ENCODE measurements at regions not wholly inside any gene's neighbourhood (a gene's known extent, or its start where the extent isn't known, plus 50 kb on each side); places are given as distances from the start of the nearest gene placed in this dataset.
"Not testable (repeated sequence)": the region's sequence is repeated elsewhere in the genome, so short reads cannot be mapped to it uniquely, and the experiment has no call there.

DNA sequence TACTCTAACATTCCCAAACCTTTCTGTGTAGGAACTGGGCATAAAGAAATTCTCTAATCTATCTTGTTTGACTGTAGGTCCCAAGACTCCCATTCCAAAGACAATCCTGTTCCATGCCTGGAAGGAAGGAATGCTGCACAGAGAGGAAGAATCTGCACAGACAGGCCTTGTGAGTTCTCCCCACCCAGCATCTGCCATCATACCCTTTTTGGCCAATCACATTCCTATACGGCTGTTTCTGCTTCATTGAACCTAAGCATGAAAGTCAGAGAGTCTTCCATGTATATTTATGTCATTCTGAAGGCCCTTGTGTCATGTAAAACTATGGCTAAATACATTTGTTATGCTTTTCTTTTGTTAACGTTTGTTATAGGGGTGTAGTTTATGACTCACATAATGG is 667.7 kb upstream of the IGFBP7 start:
- Mint-ChIP-seq H3K27me3 (ENCODE audit: low read depth) (no peaks in the 10 kb centered on the region), H3K36me3 (ENCODE audit: low read depth) (no peaks in the 10 kb centered on the region), H3K27ac (no peak overlapping the region), H3K4me3 (no peak overlapping the region), H3K4me1 (ENCODE audit: low read depth) (no peaks in the 10 kb centered on the region), H3K9me3 (peaks cover 18% of the 10 kb centered on the region)
- DNase-seq (ENCODE audit: low spot score): no peak

DNA sequence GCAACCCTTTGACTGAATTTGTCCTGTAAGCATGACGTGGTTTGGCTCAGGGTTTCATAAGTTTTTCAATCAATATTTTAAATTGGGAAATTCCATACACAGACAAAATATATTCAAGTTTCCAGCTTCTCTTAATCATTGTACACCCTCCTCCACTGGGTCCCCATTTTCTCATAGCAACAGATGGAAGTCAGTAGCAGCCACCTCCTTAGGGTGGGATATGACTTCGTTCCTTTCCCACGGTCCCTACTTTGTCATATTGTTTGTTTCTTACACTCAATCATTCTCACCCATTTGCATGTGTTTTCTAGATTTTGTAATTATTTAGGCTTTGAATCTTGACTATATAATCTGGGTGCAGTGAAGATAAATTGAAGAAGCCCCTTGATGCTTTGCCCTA is 664.5 kb upstream of the IGFBP7 start:
- Mint-ChIP-seq H3K4me1 (ENCODE audit: low read depth) (no peaks in the 10 kb centered on the region), H3K27ac (no peak overlapping the region), H3K27me3 (ENCODE audit: low read depth) (no peaks in the 10 kb centered on the region), H3K36me3 (ENCODE audit: low read depth) (no peaks in the 10 kb centered on the region), H3K4me3 (no peak overlapping the region), H3K9me3 (peaks cover 28% of the 10 kb centered on the region)
- no peak for DNase-seq (ENCODE audit: low spot score)

DNA sequence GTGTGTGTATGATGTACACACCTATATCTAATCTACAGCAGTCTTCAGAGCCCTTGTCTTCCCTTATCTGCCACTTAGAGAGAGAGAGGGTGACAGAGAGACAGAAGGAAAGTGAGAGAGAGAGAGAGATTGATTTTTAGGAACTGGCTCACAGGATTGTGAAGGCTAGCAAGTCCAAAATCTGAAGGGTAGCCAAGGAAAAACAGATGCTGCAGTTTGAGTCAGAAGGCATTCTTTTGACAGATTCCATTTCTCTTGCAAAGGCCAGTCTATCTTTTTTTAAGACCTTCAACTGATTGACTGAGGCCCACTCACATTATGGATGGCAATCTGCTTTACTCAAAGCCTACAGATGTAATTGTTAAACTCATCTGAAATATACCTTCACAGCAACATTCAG is 664.0 kb upstream of the IGFBP7 start:
- no peaks in the 10 kb centered on the region for H3K36me3 Mint-ChIP-seq (ENCODE audit: low read depth)
- no peaks in the 10 kb centered on the region for H3K27me3 Mint-ChIP-seq (ENCODE audit: low read depth)
- no peak overlapping the region for H3K4me3 Mint-ChIP-seq
- peaks cover 28% of the 10 kb centered on the region for H3K9me3 Mint-ChIP-seq
- H3K27ac Mint-ChIP-seq: no peak overlapping the region
- H3K4me1 Mint-ChIP-seq (ENCODE audit: low read depth): no peaks in the 10 kb centered on the region
- no peak for DNase-seq (ENCODE audit: low spot score)

DNA sequence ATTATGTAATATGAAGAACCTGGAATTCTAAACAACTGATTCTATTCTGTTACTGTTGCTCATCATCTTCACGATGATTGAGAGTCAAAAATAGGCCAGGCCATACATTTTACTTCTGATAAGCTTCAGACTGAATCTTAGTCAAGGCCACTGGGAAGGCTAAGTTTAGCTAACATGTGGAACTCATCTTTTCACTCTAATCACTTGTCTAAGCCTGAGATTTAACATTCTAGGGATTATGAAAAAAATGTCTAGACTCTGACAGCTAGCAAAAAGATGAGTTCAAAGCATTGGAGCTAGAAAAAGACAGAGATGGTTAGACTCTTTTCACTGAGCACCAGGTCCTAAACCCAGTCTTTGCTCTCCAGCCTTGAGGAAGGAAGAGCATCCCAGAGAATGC is 656.2 kb upstream of the IGFBP7 start:
- no peak for DNase-seq (ENCODE audit: low spot score)
- Mint-ChIP-seq H3K27ac (no peak overlapping the region), H3K27me3 (ENCODE audit: low read depth) (no peaks in the 10 kb centered on the region), H3K9me3 (peaks cover 17% of the 10 kb centered on the region), H3K4me3 (no peak overlapping the region), H3K36me3 (ENCODE audit: low read depth) (no peaks in the 10 kb centered on the region), H3K4me1 (ENCODE audit: low read depth) (no peaks in the 10 kb centered on the region)

DNA sequence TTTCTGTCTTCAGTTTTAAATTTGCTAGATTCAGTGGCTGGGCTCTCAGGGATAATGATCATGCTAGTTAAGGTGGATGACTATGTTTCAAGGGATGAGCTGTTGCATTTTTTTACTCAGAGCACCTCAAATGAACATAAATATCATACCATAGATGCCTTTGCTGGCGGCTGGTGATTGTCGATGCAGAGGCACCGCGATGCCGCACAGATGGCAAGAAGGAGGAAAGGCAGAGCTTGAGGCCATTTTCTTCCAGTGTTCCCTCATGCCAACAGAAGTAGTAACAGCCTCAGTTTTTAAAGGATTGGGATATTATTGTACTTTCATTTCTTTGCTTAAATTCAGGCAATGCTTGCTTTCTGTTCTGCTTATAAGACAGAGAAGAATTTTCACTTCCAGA is 654.7 kb upstream of the IGFBP7 start:
- Mint-ChIP-seq H3K36me3 (ENCODE audit: low read depth) (no peaks in the 10 kb centered on the region), H3K4me1 (ENCODE audit: low read depth) (no peaks in the 10 kb centered on the region), H3K4me3 (no peak overlapping the region), H3K27ac (no peak overlapping the region), H3K27me3 (ENCODE audit: low read depth) (no peaks in the 10 kb centered on the region), H3K9me3 (peaks cover 18% of the 10 kb centered on the region)
- DNase-seq (ENCODE audit: low spot score): no peak

DNA sequence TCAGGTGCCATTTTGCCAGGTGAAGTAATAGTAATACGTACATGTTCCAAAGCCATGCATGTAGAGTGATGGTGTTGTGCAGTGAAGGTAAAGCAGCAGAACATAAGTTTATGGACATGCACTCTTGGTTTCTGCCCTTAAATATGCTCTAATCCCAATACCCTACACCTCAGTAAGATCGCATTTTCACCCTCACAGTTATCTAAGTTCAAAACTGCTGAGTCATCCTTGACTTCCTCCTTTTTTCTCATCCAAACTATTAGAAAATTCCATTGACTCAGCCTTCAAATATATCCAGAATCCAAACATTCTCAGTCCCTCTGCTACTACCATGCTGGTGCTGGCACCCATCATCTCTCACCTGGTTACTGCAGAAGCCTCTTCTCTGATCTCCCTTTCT is 652.9 kb upstream of the IGFBP7 start:
- no peak overlapping the region for H3K27ac Mint-ChIP-seq
- H3K4me3 Mint-ChIP-seq: no peak overlapping the region
- H3K36me3 Mint-ChIP-seq (ENCODE audit: low read depth): no peaks in the 10 kb centered on the region
- H3K9me3 Mint-ChIP-seq: peaks cover 12% of the 10 kb centered on the region
- no peaks in the 10 kb centered on the region for H3K27me3 Mint-ChIP-seq (ENCODE audit: low read depth)
- no peaks in the 10 kb centered on the region for H3K4me1 Mint-ChIP-seq (ENCODE audit: low read depth)
- no peak for DNase-seq (ENCODE audit: low spot score)

DNA sequence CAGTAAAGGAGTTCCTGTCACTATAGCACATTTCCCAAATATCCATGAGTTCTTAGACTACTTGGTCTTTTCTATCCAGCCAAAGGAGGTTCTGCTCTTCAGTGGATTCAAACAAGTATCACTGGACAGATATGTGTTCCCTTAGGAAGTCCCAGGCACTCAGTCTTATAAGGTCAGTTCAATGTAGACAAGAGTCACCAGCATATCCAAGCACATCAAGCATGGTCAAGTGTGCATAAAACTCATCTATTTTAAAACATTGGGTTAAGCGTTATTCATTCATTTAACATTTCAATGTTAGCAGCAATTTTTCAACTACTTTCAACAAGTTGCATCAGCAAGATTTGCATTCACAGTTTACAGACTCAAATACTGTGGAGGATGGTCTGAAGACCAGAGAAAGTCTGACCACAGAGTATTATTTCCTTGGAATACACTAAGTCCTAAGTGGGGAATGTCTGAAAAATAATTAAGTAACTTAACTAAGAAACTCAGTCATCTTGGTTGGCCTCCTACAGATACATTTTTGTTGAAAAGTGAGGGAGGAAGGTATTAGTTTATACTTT is 630.5 kb upstream of the IGFBP7 start:
- H3K9me3 Mint-ChIP-seq: peaks cover 4% of the 10 kb centered on the region
- H3K4me3 Mint-ChIP-seq: no peak overlapping the region
- no peaks in the 10 kb centered on the region for H3K36me3 Mint-ChIP-seq (ENCODE audit: low read depth)
- no peaks in the 10 kb centered on the region for H3K4me1 Mint-ChIP-seq (ENCODE audit: low read depth)
- no peaks in the 10 kb centered on the region for H3K27me3 Mint-ChIP-seq (ENCODE audit: low read depth)
- no peak for DNase-seq (ENCODE audit: low spot score)
- no peak overlapping the region for H3K27ac Mint-ChIP-seq

DNA sequence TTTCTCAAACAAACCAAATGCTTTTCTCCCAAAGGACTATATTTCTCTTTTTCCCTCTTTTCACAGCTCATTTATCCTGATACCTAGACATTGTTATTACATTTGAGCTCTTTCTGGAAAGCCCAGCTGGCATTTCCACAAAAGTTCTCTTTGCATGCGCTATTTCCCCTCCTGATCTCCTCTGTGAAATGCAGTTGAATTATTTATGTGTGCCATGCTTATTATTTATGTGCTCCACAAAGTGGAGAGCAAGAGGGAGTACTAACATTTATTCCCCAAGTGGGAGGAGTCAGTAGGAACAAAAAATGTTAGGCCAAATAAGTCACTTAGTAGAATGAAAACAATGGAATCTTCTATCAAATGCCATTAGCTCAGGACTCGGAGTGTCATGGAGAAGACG is 626.6 kb upstream of the IGFBP7 start:
- DNase-seq (ENCODE audit: low spot score): no peak
- Mint-ChIP-seq H3K9me3 (no peaks in the 10 kb centered on the region), H3K27me3 (ENCODE audit: low read depth) (no peaks in the 10 kb centered on the region), H3K36me3 (ENCODE audit: low read depth) (no peaks in the 10 kb centered on the region), H3K27ac (no peak overlapping the region), H3K4me1 (ENCODE audit: low read depth) (no peaks in the 10 kb centered on the region), H3K4me3 (no peak overlapping the region)

DNA sequence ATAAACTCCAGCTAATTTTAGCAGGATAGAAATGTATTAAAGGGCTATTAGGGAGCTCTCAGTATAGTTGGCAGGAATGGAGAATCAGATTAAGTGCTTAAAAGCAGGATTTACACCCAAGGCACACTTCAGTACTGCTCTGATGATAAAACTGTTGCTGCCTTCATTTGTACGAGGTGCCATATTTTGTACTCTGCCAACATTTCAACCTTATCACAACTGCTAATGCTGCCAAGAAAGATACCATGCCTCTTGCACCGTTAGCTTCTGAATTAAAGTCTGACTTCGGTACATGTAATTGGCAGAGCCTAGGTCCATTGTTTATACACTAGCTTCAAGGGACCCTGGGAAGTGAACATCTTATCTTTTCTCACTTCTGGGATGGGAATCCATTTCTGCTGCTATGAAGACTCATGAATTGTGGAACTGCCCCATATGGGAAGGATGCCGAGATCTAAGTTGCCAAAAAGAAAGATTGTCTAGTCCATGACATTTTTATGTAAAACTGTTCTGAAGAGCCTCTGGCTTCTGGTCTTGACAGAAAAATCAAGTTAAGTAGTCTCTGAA is 624.0 kb upstream of the IGFBP7 start:
- no peaks in the 10 kb centered on the region for H3K4me1 Mint-ChIP-seq (ENCODE audit: low read depth)
- no peak for DNase-seq (ENCODE audit: low spot score)

DNA sequence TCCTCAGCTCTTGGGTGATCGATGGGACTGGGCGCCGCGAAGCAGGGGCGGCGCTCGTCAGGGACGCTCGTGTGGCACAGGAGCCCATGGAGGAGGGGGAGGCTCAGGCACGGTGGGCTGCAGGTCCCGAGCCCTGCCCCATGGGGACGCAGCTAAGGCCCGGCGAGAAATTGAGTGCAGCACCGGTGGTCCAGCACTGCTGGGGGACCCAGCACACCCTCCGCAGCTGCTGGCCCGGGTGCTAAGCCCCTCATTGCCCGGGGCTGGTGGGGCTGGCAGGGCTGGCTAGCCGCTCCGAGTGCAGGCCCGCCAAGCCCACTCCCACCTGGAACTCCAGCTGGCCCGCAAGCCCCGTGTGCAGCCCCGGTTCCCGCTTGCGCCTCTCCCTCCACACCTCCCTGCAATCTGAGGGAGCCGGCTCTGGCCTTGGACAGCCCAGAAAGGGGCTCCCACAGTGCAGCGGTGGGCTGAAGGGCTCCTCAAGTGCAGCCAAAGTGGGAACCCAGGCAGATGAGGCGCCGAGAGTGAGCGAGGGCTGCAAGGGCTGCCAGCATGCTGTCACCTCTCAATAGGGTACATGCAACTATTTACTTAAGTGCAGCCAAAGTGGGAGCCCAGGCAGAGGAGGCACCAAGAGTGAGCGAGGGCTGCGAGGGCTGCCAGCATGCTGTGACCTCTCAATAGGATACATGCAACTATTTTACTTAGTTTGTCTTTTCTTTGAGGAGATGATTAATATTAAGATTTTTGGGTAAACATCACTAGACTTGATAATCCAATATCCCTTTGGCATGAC is 619.8 kb upstream of the IGFBP7 start:
- not testable (repeated sequence) for H3K4me1 Mint-ChIP-seq (ENCODE audit: low read depth); H3K4me3 Mint-ChIP-seq; H3K36me3 Mint-ChIP-seq (ENCODE audit: low read depth); DNase-seq (ENCODE audit: low spot score); H3K27ac Mint-ChIP-seq; H3K9me3 Mint-ChIP-seq; H3K27me3 Mint-ChIP-seq (ENCODE audit: low read depth)

More for the DNA sequence above, 624.0 kb upstream of the IGFBP7 start:
- H3K9me3 Mint-ChIP-seq: peaks cover 6% of the 10 kb centered on the region
- H3K27me3 Mint-ChIP-seq (ENCODE audit: low read depth): no peaks in the 10 kb centered on the region
- no peaks in the 10 kb centered on the region for H3K36me3 Mint-ChIP-seq (ENCODE audit: low read depth)
- H3K27ac Mint-ChIP-seq: no peak overlapping the region
- H3K4me3 Mint-ChIP-seq: no peak overlapping the region

DNA sequence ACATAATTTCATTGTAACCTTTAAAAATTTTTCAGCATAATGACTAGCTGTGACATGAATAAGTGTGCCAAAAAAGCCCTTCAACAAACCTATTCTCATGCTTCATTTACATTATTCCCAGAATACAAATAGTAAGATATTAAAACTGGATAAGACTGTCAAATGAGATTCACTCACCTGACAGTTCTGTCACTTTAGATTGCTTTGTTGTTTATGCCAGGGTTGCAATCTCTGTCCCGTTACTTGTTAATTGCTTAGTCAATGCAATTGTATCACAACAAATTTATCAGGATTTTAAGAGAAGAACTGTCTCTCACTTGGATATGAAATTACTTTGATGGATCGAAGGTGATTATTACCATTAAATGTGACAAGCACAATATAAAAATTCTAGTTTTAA is 616.0 kb upstream of the IGFBP7 start:
- Mint-ChIP-seq H3K36me3 (ENCODE audit: low read depth) (no peaks in the 10 kb centered on the region), H3K9me3 (peaks cover 8% of the 10 kb centered on the region), H3K4me3 (no peak overlapping the region), H3K27me3 (ENCODE audit: low read depth) (no peaks in the 10 kb centered on the region), H3K4me1 (ENCODE audit: low read depth) (no peaks in the 10 kb centered on the region), H3K27ac (no peak overlapping the region)
- DNase-seq (ENCODE audit: low spot score): no peak

DNA sequence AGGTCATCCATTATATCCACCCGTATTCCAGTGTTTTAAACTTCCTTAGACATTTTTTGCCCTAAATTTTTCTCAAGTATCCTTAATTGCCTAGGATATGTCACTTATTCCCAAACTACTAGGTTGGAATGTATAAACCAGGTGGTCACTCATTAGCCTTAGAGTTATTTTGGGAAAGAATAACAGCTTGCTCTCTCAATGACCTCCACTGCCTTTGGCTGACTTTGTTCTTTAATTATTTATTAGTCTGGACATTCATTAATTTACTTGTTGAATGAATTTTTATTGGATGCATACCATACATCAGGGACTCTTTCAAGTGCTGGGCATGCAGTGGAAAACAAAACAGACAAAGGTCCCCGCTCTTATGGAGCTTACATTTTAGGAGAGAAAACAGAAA is 609.3 kb upstream of the IGFBP7 start:
- no peak overlapping the region for H3K4me3 Mint-ChIP-seq
- H3K4me1 Mint-ChIP-seq (ENCODE audit: low read depth): no peaks in the 10 kb centered on the region
- H3K36me3 Mint-ChIP-seq (ENCODE audit: low read depth): no peaks in the 10 kb centered on the region
- H3K27me3 Mint-ChIP-seq (ENCODE audit: low read depth): no peaks in the 10 kb centered on the region
- peaks cover 17% of the 10 kb centered on the region for H3K9me3 Mint-ChIP-seq
- H3K27ac Mint-ChIP-seq: no peak overlapping the region
- DNase-seq (ENCODE audit: low spot score): no peak

DNA sequence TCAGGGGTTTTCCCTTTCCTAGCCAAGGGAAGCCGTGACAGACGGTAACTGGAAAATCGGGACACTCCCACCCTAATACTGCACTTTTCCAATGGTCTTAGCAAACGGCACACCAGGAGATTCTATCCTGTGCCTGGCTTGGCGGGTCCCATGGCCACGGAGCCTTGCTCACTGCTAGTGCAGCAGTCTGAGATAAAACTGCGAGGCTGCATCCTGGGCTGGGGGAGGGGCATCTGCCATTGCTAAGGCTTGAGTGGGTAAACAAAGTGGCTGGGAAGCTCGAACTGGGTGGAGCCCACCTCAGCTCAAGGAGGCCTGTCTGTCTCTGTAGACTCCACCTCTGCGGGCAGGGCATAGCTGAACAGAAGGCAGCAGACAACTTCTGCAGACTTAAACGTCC is 604.1 kb upstream of the IGFBP7 start:
- not testable (repeated sequence) for H3K27me3 Mint-ChIP-seq (ENCODE audit: low read depth); H3K27ac Mint-ChIP-seq; H3K9me3 Mint-ChIP-seq; H3K4me1 Mint-ChIP-seq (ENCODE audit: low read depth); DNase-seq (ENCODE audit: low spot score); H3K36me3 Mint-ChIP-seq (ENCODE audit: low read depth); H3K4me3 Mint-ChIP-seq

DNA sequence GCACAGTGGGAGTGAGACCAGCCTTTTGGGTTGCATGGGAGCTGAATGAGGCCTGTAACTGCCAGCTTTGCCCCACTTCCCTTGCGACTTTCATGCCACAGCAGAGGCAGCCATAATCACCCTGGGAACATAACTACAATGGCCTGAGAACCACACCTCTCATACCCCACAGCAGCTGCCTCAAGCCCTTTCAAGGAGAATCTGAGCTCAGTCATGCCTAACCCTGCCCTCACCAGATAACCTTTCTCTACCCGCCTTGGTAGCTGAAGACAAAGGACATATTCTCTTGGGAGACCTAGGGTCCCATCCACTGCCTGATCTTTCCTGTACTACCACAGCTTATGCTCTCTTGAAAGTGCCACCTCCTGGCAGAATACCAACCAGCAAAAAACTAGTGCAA is 599.9 kb upstream of the IGFBP7 start:
- H3K27me3 Mint-ChIP-seq (ENCODE audit: low read depth): no peaks in the 10 kb centered on the region
- H3K9me3 Mint-ChIP-seq: peaks cover 7% of the 10 kb centered on the region
- H3K36me3 Mint-ChIP-seq (ENCODE audit: low read depth): no peaks in the 10 kb centered on the region
- DNase-seq (ENCODE audit: low spot score): no peak
- H3K27ac Mint-ChIP-seq: no peak overlapping the region
- no peak overlapping the region for H3K4me3 Mint-ChIP-seq
- no peaks in the 10 kb centered on the region for H3K4me1 Mint-ChIP-seq (ENCODE audit: low read depth)

DNA sequence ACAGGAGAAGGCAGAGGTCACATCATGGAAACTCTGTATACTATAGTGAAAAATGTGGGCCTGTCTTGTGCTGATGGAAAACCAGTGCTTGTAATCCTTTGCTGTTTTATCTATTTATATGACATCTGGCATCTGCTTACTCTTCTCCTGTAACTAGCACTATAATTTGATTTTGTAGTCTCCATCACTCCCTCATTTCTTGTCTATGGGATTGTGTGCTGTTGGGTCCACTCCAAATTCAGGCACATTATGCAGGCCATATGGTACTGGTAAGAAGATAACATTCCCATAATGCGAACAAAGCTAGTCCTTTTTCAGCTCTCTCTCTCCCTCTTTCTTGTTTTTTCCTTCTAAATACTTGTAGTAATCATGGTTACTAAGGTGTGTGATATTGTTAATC is 581.2 kb upstream of the IGFBP7 start:
- Mint-ChIP-seq H3K9me3 (peaks cover 2% of the 10 kb centered on the region), H3K4me1 (ENCODE audit: low read depth) (no peaks in the 10 kb centered on the region)

More for the DNA sequence above, 581.2 kb upstream of the IGFBP7 start:
- Mint-ChIP-seq H3K27me3 (ENCODE audit: low read depth) (no peaks in the 10 kb centered on the region), H3K27ac (no peak overlapping the region), H3K4me3 (no peak overlapping the region), H3K36me3 (ENCODE audit: low read depth) (no peaks in the 10 kb centered on the region)
- DNase-seq (ENCODE audit: low spot score): no peak
